ENCODE measurements at regions not wholly inside any gene's neighbourhood (a gene's known extent, or its start where the extent isn't known, plus 50 kb on each side); places are given as distances from the start of the nearest gene placed in this dataset.

DNA sequence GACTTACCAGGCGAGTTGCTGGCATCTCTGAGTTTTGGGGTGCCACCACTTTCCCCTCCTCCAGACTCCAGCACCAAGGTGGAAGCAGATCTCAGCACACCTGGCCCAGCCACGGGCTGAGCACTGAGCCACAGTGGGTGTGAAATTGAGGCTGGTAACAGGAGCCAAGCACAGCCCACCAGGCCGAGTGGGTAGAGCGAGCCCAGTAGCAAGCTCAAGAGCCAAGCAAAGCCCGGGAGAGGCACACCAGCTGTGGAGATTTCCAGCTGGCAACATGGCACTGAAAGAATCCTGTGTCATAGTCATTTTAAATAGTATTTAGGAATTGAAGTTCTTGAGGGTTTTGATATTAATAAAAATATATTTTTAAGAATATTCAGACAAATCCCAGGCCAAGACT is 596.2 kb upstream of the TMEM132C start:
- TF ChIP-seq, protein P1, sequence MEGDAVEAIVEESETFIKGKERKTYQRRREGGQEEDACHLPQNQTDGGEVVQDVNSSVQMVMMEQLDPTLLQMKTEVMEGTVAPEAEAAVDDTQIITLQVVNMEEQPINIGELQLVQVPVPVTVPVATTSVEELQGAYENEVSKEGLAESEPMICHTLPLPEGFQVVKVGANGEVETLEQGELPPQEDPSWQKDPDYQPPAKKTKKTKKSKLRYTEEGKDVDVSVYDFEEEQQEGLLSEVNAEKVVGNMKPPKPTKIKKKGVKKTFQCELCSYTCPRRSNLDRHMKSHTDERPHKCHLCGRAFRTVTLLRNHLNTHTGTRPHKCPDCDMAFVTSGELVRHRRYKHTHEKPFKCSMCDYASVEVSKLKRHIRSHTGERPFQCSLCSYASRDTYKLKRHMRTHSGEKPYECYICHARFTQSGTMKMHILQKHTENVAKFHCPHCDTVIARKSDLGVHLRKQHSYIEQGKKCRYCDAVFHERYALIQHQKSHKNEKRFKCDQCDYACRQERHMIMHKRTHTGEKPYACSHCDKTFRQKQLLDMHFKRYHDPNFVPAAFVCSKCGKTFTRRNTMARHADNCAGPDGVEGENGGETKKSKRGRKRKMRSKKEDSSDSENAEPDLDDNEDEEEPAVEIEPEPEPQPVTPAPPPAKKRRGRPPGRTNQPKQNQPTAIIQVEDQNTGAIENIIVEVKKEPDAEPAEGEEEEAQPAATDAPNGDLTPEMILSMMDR (IDR thresholded peaks at IDR 0.05), result no peak
- DNase-seq (no peak), ATAC-seq (ENCODE audit: low read depth) (no peak)
- POLR2A ChIA-PET, result no interaction called here
- CTCF ChIA-PET, result no interaction called here
- H3K27ac Mint-ChIP-seq, result no peak overlapping the region
- no peaks in the 10 kb centered on the region for H3K9me3 Mint-ChIP-seq
- no peaks in the 10 kb centered on the region for H3K36me3 Mint-ChIP-seq (ENCODE audit: low read depth)
- no peaks in the 10 kb centered on the region for H3K4me1 Mint-ChIP-seq
- no peaks in the 10 kb centered on the region for H3K27me3 Mint-ChIP-seq
- intact Hi-C loops (cut with micrococcal nuclease), result no loop called here
- H3K4me3 Mint-ChIP-seq, result no peak overlapping the region

DNA sequence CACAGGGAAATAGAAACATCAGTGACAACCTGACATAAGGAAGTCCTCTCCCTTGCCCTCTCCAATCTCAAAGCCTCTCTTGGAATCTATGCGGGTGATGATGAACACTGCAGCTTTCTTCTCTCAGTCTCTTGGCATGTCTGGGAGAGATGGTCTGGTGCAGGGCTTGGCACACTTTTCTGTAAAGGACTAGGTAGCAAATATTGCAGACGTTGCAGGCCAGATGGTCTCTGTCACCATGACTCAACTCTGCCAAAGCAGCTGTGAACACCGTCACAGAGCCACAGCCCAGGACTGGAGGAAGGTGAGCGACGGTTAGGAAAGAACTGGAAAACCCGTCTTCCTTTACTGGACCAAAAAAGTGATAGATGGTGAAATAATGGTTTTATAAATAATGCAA is 591.0 kb upstream of the TMEM132C start:
- ChIA-PET POLR2A (no interaction called here), CTCF (no interaction called here)
- H3K36me3 Mint-ChIP-seq (ENCODE audit: low read depth), result no peaks in the 10 kb centered on the region
- intact Hi-C loops (cut with micrococcal nuclease), result no loop called here
- H3K9me3 Mint-ChIP-seq, result no peaks in the 10 kb centered on the region
- H3K27ac Mint-ChIP-seq, result no peak overlapping the region
- no peaks in the 10 kb centered on the region for H3K27me3 Mint-ChIP-seq
- ATAC-seq (ENCODE audit: low read depth) (no peak), DNase-seq (no peak)
- no peaks in the 10 kb centered on the region for H3K4me1 Mint-ChIP-seq
- no peak overlapping the region for H3K4me3 Mint-ChIP-seq
- TF ChIP-seq, protein P1 (IDR thresholded peaks at IDR 0.05), result no peak

DNA sequence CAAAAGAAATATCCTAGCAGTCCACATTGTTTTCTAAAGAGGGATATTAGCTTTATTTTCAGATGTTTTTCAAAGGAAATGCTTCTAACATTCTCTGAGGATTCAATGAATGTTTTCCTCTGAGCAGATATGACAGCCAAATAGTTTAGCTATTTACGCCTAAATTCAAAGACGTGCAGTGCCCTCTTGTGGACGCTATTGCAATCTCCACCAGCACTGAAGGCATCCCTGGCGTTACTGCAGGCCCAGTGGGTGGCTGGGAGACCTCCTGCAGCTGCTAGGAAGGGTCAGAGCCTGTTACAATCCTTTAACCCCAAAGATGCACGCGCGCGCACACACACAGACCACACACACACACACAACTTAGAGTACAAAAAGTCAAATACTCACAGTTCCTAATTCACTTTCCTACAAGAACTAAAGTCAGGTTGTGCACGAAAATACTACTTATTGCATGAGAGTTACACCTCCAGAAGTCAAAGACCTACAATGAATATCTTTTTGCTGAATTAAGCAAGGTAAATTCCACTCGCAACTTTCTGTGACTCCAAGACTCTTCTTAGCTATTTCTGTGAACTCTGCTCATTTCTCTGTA is 589.3 kb upstream of the TMEM132C start:
- ATAC-seq (ENCODE audit: low read depth) (no peak), DNase-seq (no peak)
- intact Hi-C loops (cut with micrococcal nuclease), result no loop called here
- no peaks in the 10 kb centered on the region for H3K4me1 Mint-ChIP-seq
- H3K27me3 Mint-ChIP-seq, result no peaks in the 10 kb centered on the region
- no peaks in the 10 kb centered on the region for H3K36me3 Mint-ChIP-seq (ENCODE audit: low read depth)
- CTCF ChIA-PET, result interaction anchor here (0.8 to 2.1 kb wide), 6 partner anchors 8 to 103 kb away, joined by 3 to 9 read pairs (median 4); no protein-coding TSS in a partner anchor
- no peak overlapping the region for H3K4me3 Mint-ChIP-seq
- TF ChIP-seq, protein P1 (IDR thresholded peaks at IDR 0.05), result no peak
- H3K9me3 Mint-ChIP-seq, result no peaks in the 10 kb centered on the region
- no peak overlapping the region for H3K27ac Mint-ChIP-seq
- POLR2A ChIA-PET, result no interaction called here

DNA sequence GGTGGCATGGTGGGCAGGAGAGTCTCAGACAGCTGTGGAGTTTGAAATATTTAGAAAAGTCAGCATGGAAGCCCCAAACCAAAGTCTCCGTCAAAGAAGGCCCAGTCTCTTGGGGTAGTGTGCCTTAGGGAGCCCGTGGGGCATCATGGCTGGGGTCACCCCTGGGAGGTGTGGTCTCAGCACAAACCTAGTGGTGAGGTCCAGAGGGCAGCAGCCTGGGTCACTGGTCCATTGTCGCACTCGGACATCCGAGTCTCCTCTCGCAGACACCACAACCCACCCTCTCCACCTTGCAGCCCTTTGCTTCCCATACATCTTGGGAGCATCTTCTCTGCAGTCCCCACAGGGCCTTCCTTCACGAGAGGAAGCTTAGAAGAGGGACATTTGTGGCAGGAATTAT is 588.0 kb upstream of the TMEM132C start:
- H3K4me3 Mint-ChIP-seq, result no peak overlapping the region
- DNase-seq (no peak), ATAC-seq (ENCODE audit: low read depth) (no peak)
- H3K36me3 Mint-ChIP-seq (ENCODE audit: low read depth), result no peaks in the 10 kb centered on the region
- POLR2A ChIA-PET, result no interaction called here
- no peaks in the 10 kb centered on the region for H3K27me3 Mint-ChIP-seq
- TF ChIP-seq, protein P1 (IDR thresholded peaks at IDR 0.05), result no peak
- no peak overlapping the region for H3K27ac Mint-ChIP-seq
- H3K4me1 Mint-ChIP-seq, result no peaks in the 10 kb centered on the region
- intact Hi-C loops (cut with micrococcal nuclease), result no loop called here
- CTCF ChIA-PET, result interaction anchor here (1.9 kb wide), 1 partner anchor 14 kb away, joined by 5 read pairs; no protein-coding TSS in a partner anchor
- H3K9me3 Mint-ChIP-seq, result no peaks in the 10 kb centered on the region

DNA sequence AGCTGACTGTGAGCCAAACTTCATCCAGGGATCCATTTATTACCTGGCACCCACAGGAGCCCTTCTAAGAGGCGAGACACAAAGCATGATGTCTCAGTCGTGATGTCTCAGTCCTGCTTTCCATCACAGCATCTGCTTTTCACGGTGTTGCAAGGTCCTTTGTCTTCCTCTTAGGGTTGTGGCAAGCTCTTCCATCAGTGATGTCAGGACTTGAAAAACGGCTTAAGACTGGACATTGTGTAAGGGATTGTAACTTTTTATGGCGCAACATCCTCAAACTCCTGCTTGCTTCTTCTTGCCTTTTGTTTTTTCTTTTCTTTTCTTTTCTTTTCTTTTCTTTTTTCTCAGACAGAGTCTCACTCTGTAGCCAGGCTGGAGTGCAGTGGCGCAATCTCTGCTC is 586.5 kb upstream of the TMEM132C start:
- Mint-ChIP-seq H3K27me3 (no peaks in the 10 kb centered on the region), H3K9me3 (no peaks in the 10 kb centered on the region), H3K4me1 (no peaks in the 10 kb centered on the region), H3K27ac (no peak overlapping the region), H3K4me3 (no peak overlapping the region), H3K36me3 (ENCODE audit: low read depth) (no peaks in the 10 kb centered on the region)
- DNase-seq (no peak), ATAC-seq (ENCODE audit: low read depth) (no peak)
- CTCF ChIA-PET, result no interaction called here
- POLR2A ChIA-PET, result no interaction called here
- TF ChIP-seq, protein P1 (IDR thresholded peaks at IDR 0.05), result no peak
- intact Hi-C loops (cut with micrococcal nuclease), result no loop called here

Data from activated B cell treated with CpG ODN at 0.5 μM for 24 hours (primary cell).